HG03097 (cell line): ENCODE measurements at regions not wholly inside any gene's neighbourhood (a gene's known extent, or its start where the extent isn't known, plus 50 kb on each side); places are given as distances from the start of the nearest gene placed in this dataset.

Experiments
- ATAC-seq: cut with Tn5 transposase; IDR thresholded peaks from one replicate; pipeline ENCODE4 v1.9.1; 2021; ENCODE audit not compliant: unreplicated experiment, low FRiP score

- ATAC-seq, result no peak
Observed at GRCh38 chr17:14699574-14700185, 398.8 kb downstream of the HS3ST3B1 start.

- no peak for ATAC-seq
Observed at GRCh38 chr17:14693382-14693781, 392.5 kb downstream of the HS3ST3B1 start.

- ATAC-seq, result no peak
Observed at GRCh38 chr17:14690704-14691103, 389.8 kb downstream of the HS3ST3B1 start.

- ATAC-seq, result no peak
Observed at GRCh38 chr17:14688134-14688533, 387.3 kb downstream of the HS3ST3B1 start.

GRCh38 chr17:14672830-14673229 is 371.9 kb downstream of the HS3ST3B1 start:
- no peak for ATAC-seq

GRCh38 chr17:14670861-14671260 is 370.0 kb downstream of the HS3ST3B1 start:
- no peak for ATAC-seq

- no peak for ATAC-seq
Observed at GRCh38 chr17:14664511-14664910, 363.6 kb downstream of the HS3ST3B1 start.

- no peak for ATAC-seq
Observed at GRCh38 chr17:14641117-14641516, 340.2 kb downstream of the HS3ST3B1 start.

- ATAC-seq, result no peak
Observed at GRCh38 chr17:14637260-14637659, 336.4 kb downstream of the HS3ST3B1 start.

- no peak for ATAC-seq
Observed at GRCh38 chr17:14630621-14631020, 329.7 kb downstream of the HS3ST3B1 start.

GRCh38 chr17:14630046-14630445 is 329.2 kb downstream of the HS3ST3B1 start:
- no peak for ATAC-seq

- no peak for ATAC-seq
Observed at GRCh38 chr17:14622615-14623101, 321.8 kb downstream of the HS3ST3B1 start.

- no peak for ATAC-seq
Observed at GRCh38 chr17:14621826-14622614, 321.1 kb downstream of the HS3ST3B1 start.

- ATAC-seq, result no peak
Observed at GRCh38 chr17:14619821-14620220, 318.9 kb downstream of the HS3ST3B1 start.

- ATAC-seq, result no peak
Observed at GRCh38 chr17:14616528-14616927, 315.6 kb downstream of the HS3ST3B1 start.

- no peak for ATAC-seq
Observed at GRCh38 chr17:14605267-14605599, 304.4 kb downstream of the HS3ST3B1 start.

GRCh38 chr17:14604591-14605266 is 303.8 kb downstream of the HS3ST3B1 start:
- ATAC-seq, result no peak

GRCh38 chr17:14596224-14596623 is 295.3 kb downstream of the HS3ST3B1 start:
- ATAC-seq, result no peak

- no peak for ATAC-seq
Observed at GRCh38 chr17:14595656-14596055, 294.8 kb downstream of the HS3ST3B1 start.

GRCh38 chr17:14594690-14595089 is 293.8 kb downstream of the HS3ST3B1 start:
- ATAC-seq, result no peak

GRCh38 chr17:14593956-14594355 is 293.1 kb downstream of the HS3ST3B1 start:
- no peak for ATAC-seq
